Stimulated activated CD8-positive, alpha-beta memory T cell treated with anti-CD3 and anti-CD28 coated beads, Interleukin-12 subunit alpha, Interleukin-12 subunit beta, amount 100 ng/mL, for 4 hours (primary cell): ENCODE measurements at regions not wholly inside any gene's neighbourhood (a gene's known extent, or its start where the extent isn't known, plus 50 kb on each side); places are given as distances from the start of the nearest gene placed in this dataset.

Source experiments
- DNase-seq: peaks from one replicate; pipeline ENCODE4 v3.0.0-alpha.2; 2020; ENCODE audit warnings: low read depth

DNA sequence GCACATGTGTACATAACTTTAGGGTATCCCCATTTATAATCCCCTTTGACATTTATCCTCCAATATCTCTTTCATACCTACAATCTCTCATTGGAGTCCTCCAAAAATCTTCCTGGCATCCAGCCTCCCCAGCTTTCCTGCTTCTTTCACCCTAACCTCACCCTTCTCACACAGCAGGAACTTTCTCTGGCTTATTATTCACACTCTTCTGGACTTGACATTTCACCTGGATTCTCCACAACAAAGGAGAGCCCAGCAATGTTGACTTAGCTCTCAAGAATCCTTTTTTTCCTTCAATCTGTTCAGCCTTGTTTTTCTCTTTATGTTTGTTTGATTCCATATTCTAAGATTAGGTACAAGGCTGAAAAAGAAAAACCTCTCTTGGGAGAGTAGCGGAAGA is 783.6 kb upstream of the ACVR2A start:
- DNase-seq, result no peak

DNA sequence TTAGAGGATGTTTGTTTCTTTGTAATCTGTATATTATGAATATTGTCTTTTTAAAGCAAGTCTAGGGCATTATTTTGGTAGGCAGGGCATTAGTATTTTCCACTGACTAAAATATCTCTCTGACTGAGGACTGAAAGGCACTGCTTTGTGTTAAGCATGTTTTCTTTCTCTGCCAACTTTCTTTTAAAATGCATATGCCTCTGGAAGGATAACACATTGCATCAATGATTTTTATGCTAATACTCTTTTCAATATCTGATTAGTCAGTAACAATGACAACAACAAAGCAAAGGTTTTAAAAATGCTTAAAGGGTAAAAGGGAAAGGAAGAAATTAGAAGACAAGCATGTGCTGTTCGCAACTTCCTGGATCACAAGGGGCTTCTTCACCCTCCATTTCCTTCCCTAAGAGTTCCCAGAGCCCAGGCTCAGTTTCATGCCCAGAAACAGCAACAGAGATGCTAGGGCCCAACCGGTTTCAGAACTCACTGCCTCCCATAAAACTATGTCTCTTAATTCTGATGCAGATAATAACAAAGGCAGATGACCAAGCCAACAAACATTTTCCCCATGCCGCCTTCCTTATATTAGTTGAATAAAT is 786.8 kb upstream of the ACVR2A start:
- DNase-seq, result no peak

- DNase-seq, result no peak
These were observed 793.0 kb upstream of the ACVR2A start for GRCh38 chr2:147051814-147052213.

DNA sequence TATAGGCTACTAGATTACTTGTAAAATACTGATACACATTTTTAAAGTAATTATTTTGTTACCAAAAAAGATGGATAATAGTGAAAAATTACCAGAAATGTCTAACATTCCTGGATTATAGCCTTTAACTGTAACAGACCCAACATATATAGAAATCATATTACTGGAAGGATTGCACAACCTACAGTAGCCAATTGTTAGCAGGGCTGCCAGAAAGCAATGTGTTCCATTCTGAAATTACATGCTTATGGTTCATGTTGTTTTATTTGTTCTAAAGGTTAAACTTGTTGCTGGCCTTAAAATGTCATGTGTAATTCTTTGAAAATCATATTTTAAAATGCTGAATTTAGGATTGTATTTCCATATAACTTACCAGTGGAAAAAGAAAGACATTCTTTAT is 793.6 kb upstream of the ACVR2A start:
- DNase-seq, result no peak

DNA sequence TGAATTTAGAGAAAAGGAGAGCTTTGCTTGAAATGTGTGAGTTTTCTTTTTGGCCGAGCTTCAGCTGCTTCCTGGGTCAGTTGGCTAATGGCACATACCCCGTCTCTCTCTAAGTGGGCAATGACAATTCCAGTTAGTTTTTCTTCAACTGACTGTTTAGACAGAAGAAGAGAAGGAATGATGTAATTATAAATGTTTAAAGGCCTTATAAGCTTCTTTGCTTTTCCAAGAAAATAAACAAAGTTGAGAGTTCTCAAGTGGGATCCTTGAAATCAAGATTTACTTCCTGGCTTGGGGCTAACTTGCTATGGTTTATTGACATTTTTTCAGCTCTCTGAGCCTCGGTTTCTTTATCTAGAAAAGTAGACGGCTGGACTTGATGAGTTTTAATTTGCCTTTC is 794.9 kb upstream of the ACVR2A start:
- no peak for DNase-seq

GRCh38 chr2:147046473-147046872 is 798.4 kb upstream of the ACVR2A start:
- no peak for DNase-seq

- DNase-seq, result no peak
These were observed 799.7 kb upstream of the ACVR2A start for GRCh38 chr2:147045113-147045512.

GRCh38 chr2:147041121-147041494 is 803.7 kb upstream of the ACVR2A start:
- DNase-seq, result no peak

DNA sequence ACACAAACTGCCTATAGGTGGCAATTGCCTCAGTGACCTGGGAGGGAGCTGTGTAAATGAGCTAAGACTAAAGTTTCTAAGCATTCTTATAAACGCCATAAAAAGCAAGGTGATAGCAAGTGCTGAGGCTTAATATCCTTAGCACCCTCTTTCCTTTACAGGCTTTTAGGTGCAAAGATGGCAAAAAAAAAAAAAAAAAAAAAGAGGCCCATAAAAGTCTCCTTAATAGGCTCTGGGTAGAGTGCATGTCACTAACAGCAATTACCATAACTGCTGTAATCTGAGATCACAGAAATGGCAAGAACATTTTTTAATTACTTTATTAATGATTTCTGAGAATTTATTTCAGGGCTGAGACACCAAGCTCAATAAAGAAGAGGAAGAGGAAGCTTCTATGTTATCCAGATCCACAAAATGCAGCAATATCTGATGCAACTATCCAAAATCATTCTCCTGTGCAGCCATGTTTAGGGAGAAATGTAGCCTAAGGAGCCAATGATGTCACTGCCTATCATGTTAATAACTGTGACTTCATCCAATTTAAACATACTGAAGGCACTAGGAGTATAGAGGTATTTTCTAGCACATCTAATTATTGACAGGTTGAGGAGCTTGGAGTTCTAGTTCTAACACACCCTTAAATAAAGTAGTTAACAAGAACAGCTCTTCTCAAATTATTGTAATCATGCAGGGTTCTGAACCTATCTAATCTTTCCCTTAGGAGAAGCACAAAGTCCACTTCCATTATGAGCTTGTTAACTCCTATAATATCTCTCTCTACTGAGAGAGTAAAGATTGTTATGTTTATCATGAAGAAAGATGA is 804.3 kb upstream of the ACVR2A start:
- DNase-seq, result no peak

GRCh38 chr2:147037048-147037447 is 807.8 kb upstream of the ACVR2A start:
- DNase-seq, result no peak

DNA sequence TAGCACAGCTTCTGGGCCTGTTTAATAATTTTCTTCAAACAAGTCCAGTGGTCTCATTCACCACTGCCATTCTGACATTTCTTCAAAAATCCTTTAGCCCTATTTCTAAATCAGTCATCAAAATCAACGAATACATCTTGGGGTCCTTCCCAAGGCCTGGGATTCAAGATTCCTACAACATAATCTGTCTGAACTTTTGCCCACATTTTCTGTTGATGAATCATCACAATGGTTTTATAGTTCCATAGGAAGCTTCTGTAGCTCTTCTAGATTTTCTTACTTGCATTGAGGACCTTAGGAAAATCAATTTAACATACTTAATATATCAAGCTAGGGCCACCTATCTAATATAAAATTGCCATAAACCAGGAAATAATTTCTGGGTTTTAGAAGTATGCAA is 811.8 kb upstream of the ACVR2A start:
- no peak for DNase-seq

- no peak for DNase-seq
These were observed 812.9 kb upstream of the ACVR2A start for GRCh38 chr2:147031897-147032296.

GRCh38 chr2:147030966-147031720 is 813.7 kb upstream of the ACVR2A start:
- DNase-seq, result no peak

DNA sequence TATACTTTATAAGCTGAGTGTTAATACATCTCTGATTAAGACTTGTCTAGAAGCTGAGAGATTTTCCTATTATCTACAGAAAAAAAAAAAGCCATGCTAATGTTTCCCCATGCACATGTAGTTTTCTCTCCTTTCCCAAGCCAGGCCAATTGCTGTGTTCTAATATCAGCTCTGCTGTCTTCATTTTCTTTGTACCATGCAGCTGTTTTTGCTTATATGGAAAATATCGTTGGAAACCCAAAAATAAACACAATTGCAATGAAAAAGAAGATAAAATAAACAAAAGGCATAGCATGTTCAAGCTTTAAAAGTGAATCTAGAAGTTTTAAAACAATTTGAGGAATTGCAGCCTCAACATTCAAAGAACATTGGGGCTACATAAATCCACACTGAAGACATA is 817.4 kb upstream of the ACVR2A start:
- DNase-seq, result no peak

DNA sequence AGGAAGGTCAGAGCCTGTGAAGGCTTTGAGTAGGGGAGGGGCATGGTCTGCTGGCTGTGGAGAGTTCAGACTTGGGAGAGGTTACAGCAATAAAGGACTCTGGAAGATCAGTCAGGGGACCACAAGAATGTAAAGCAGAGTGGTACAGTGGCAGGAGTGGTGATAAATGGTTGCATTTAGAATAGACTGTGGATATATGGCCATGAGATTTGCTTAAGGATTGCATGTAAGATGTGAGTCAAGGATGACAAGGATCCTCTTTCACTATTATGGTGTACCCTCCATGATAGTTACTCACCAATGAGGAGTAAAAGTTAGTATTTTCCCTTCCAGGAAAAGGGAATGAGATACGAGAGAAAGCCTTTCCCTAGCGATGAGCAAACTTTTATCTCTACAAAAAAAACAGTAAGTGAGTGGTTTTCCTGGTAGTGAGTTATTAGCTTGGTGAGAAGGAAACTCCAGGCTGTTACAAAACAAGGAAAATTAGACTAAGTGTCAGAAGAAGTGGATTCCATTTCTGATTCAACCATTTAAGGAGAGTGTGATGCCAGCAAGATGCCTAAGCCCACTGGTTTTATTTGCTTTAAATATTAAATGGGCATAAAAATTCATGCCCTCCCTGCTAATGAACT is 818.0 kb upstream of the ACVR2A start:
- DNase-seq, result no peak

GRCh38 chr2:147025646-147026585 is 818.9 kb upstream of the ACVR2A start:
- no peak for DNase-seq

GRCh38 chr2:147019311-147019710 is 825.5 kb upstream of the ACVR2A start:
- no peak for DNase-seq

GRCh38 chr2:147017951-147018645 is 826.7 kb upstream of the ACVR2A start:
- no peak for DNase-seq

DNA sequence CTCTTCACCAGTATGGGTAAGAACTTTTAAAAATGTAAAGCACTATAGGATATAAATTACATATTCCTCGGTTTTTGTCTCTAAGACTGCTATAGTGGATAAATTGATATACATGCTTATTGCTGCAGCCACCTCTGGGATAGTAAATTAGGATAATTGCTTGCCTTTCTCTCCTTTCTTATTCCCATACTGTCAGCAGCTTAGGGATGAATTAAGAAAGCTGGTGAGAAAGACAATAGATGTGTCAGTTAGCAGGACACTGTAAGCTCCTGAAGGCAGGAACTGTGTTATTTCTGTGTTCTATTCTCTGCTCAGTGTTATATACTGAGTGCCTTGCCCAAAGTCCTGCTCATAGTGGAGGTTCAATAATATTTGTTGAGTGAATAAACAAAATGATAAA is 828.6 kb upstream of the ACVR2A start:
- DNase-seq, result no peak

- no peak for DNase-seq
These were observed 829.2 kb upstream of the ACVR2A start for GRCh38 chr2:147015591-147015990.
